ENCODE measurements at regions not wholly inside any gene's neighbourhood (a gene's known extent, or its start where the extent isn't known, plus 50 kb on each side); places are given as distances from the start of the nearest gene placed in this dataset.

- TF ChIP-seq, protein P1, sequence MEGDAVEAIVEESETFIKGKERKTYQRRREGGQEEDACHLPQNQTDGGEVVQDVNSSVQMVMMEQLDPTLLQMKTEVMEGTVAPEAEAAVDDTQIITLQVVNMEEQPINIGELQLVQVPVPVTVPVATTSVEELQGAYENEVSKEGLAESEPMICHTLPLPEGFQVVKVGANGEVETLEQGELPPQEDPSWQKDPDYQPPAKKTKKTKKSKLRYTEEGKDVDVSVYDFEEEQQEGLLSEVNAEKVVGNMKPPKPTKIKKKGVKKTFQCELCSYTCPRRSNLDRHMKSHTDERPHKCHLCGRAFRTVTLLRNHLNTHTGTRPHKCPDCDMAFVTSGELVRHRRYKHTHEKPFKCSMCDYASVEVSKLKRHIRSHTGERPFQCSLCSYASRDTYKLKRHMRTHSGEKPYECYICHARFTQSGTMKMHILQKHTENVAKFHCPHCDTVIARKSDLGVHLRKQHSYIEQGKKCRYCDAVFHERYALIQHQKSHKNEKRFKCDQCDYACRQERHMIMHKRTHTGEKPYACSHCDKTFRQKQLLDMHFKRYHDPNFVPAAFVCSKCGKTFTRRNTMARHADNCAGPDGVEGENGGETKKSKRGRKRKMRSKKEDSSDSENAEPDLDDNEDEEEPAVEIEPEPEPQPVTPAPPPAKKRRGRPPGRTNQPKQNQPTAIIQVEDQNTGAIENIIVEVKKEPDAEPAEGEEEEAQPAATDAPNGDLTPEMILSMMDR (IDR thresholded peaks at IDR 0.05; ENCODE audit: unreplicated experiment in 3 of 3) = no peak
- Mint-ChIP-seq H3K27ac (no peak overlapping the region), H3K4me3 (no peak overlapping the region), H3K4me1 (no peaks in the 10 kb centered on the region), H3K27me3 (ENCODE audit: low read depth) (no peaks in the 10 kb centered on the region), H3K9me3 (no peaks in the 10 kb centered on the region), H3K36me3 (ENCODE audit: low read depth) (no peaks in the 10 kb centered on the region)
Measured at GRCh38 chr12:28879379-28879778, 269.7 kb upstream of the FAR2 start.

DNA sequence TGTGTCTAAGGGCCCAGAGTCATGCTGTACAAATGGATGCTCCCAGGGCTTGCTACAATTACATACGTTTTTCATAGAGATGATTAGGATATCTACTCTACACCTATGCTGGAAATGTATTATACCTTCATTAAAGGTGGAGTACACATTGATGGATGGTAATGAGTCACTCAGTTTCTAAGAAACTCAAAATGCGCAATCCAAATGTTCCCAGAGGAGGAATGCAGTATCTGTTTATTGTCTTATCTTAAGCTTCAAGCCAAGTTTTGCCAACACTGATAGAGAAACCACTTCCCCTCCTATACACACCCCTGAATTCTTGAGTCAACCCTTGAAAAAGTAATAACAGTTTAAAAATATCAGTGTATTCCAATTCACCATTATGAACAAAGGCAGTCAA lies 266.6 kb upstream of the FAR2 start:
- H3K9me3 Mint-ChIP-seq = no peaks in the 10 kb centered on the region
- H3K4me3 Mint-ChIP-seq = no peak overlapping the region
- H3K27me3 Mint-ChIP-seq (ENCODE audit: low read depth) = no peaks in the 10 kb centered on the region
- no peak overlapping the region for H3K27ac Mint-ChIP-seq
- no peaks in the 10 kb centered on the region for H3K4me1 Mint-ChIP-seq
- TF ChIP-seq, protein P1 (IDR thresholded peaks at IDR 0.05; ENCODE audit: unreplicated experiment in 3 of 3) = no peak
- H3K36me3 Mint-ChIP-seq (ENCODE audit: low read depth) = no peaks in the 10 kb centered on the region

DNA sequence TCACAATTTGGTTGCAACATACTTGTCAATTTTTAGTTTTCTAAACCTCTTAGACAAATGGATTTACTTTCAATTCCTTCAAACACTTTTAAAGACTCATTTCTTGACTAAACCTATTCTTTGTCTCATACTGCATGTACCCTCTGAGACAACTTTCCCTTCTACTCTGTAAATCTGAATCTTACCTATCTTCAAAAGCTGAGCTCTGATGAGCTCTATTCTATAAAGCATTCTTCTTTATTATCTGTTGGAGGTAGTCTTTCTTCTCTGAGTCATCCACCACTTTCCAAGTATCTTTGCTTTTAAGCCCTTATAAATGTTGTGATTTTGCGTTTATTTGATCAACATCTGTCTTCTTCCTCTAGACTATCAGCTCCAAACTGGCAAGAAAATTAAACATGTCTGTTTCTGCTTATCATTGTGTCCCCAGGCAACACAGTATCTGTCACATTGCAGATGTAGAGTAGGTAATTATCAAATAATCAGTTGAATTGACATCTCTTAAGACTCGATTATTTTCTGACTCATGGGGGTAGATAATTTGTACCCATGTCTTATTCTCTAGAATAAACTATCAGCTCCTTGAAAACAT lies 265.6 kb upstream of the FAR2 start:
- Mint-ChIP-seq H3K4me1 (no peaks in the 10 kb centered on the region), H3K36me3 (ENCODE audit: low read depth) (no peaks in the 10 kb centered on the region), H3K27ac (no peak overlapping the region), H3K4me3 (no peak overlapping the region), H3K27me3 (ENCODE audit: low read depth) (no peaks in the 10 kb centered on the region), H3K9me3 (no peaks in the 10 kb centered on the region)
- TF ChIP-seq, protein P1 (IDR thresholded peaks at IDR 0.05; ENCODE audit: unreplicated experiment in 3 of 3) = no peak

DNA sequence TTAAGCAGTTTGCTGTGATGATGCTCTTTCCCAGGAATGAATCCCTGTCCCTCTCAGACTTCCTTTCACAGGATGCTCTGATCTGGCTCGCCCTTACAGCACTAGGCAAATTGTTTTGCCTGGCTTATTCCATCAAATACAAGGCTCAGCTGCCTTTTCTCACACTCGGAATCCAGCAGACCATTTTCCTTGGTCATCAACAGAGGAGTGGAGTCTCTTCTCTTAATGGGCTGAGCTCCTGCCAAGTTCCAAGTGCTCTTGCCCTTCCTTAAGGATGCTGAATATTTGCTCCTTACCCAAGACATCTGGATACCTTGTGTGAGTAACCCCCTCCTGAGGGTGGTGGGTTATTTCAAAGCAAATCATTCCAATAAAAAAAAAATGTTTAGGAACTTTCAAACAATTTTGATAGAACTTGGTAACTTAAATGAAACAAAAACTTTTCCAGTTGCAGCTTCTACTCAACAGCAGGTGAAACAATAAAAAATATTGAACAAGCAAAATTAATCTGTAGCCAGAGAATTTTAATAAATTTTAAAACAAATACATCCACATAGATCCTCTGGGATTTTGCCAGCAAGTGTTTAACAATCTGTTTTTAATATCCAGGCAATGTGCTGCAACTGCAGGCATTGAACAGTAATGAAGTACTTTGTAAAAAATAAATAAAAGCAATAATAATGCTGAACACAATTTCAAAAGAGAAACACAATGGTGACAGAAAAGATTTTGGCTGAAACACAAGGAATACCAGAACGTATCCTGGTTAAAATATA lies 264.0 kb upstream of the FAR2 start:
- no peak overlapping the region for H3K4me3 Mint-ChIP-seq
- H3K27ac Mint-ChIP-seq = no peak overlapping the region
- TF ChIP-seq, protein P1 (IDR thresholded peaks at IDR 0.05; ENCODE audit: unreplicated experiment in 3 of 3) = no peak
- H3K9me3 Mint-ChIP-seq = no peaks in the 10 kb centered on the region
- H3K27me3 Mint-ChIP-seq (ENCODE audit: low read depth) = no peaks in the 10 kb centered on the region
- H3K4me1 Mint-ChIP-seq = no peaks in the 10 kb centered on the region
- H3K36me3 Mint-ChIP-seq (ENCODE audit: low read depth) = no peaks in the 10 kb centered on the region

DNA sequence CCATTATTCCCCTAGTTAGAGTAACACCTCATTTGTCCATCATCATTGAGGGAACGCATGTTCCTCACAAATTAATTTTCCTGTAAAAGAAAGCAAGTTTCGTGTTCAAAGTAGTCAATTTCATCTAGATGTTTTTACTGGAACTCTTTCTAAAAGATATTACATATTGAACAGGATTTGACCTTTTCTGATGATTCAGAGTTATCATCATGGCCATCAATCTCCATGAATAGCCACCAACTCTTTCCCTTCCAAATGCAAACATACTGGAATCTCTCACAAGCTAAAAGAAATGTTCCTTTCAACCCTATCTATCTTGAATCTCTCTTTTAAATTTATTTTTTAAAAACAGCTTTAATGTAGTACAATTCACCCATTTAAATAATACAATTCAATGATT lies 263.1 kb upstream of the FAR2 start:
- peaks cover 3% of the 10 kb centered on the region for H3K9me3 Mint-ChIP-seq
- TF ChIP-seq, protein P1 (IDR thresholded peaks at IDR 0.05; ENCODE audit: unreplicated experiment in 3 of 3) = no peak

More for the DNA sequence above, 263.1 kb upstream of the FAR2 start:
- no peaks in the 10 kb centered on the region for H3K36me3 Mint-ChIP-seq (ENCODE audit: low read depth)
- H3K4me3 Mint-ChIP-seq = no peak overlapping the region
- peaks cover 5% of the 10 kb centered on the region for H3K4me1 Mint-ChIP-seq
- H3K27me3 Mint-ChIP-seq (ENCODE audit: low read depth) = no peaks in the 10 kb centered on the region
- H3K27ac Mint-ChIP-seq = no peak overlapping the region

All from nephron (organoid).